Keratinocyte (primary cell): ENCODE measurements at regions not wholly inside any gene's neighbourhood (a gene's known extent, or its start where the extent isn't known, plus 50 kb on each side); places are given as distances from the start of the nearest gene placed in this dataset.

ENCODE experiments used
- EZH2 ChIP-seq: IDR thresholded peaks from one replicate; pipeline ENCODE4 v1.6.1; 2012; ENCODE audit warnings: inconsistent platforms, mild to moderate bottlenecking, low read length, moderate library complexity
- TF ChIP-seq, protein P1 (sequence below), 3 experiments: IDR thresholded peaks in 1 of 3; conservative IDR thresholded peaks in 1 of 3; optimal IDR thresholded peaks in 1 of 3; 2 replicates in 2 of 3; 3 replicates in 1 of 3; pipeline versions ENCODE3 to v1.5.1; 2011; ENCODE audit warnings: low read length in 3 of 3, mild to moderate bottlenecking in 3 of 3, moderate library complexity in 2 of 3, control low read depth in 1 of 3, inconsistent platforms in 1 of 3; ENCODE audit not compliant: insufficient read depth in 2 of 3; ENCODE audit errors: extremely low read depth in 1 of 3

- TF ChIP-seq, protein P1, sequence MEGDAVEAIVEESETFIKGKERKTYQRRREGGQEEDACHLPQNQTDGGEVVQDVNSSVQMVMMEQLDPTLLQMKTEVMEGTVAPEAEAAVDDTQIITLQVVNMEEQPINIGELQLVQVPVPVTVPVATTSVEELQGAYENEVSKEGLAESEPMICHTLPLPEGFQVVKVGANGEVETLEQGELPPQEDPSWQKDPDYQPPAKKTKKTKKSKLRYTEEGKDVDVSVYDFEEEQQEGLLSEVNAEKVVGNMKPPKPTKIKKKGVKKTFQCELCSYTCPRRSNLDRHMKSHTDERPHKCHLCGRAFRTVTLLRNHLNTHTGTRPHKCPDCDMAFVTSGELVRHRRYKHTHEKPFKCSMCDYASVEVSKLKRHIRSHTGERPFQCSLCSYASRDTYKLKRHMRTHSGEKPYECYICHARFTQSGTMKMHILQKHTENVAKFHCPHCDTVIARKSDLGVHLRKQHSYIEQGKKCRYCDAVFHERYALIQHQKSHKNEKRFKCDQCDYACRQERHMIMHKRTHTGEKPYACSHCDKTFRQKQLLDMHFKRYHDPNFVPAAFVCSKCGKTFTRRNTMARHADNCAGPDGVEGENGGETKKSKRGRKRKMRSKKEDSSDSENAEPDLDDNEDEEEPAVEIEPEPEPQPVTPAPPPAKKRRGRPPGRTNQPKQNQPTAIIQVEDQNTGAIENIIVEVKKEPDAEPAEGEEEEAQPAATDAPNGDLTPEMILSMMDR (optimal IDR thresholded peaks at IDR 0.05 in 1 of 3, IDR thresholded peaks at IDR 0.05 in 1 of 3, conservative IDR thresholded peaks at IDR 0.05 in 1 of 3; ENCODE audit: extremely low read depth in 1 of 3, insufficient read depth in 2 of 3, low read length in 3 of 3): no peak
- TF ChIP-seq EZH2: no peak
These were observed 55.9 kb upstream of the KCNK12 start for GRCh38 chr2:47626664-47627063.
